Smooth muscle cell (in vitro differentiated cells): ENCODE measurements at regions not wholly inside any gene's neighbourhood (a gene's known extent, or its start where the extent isn't known, plus 50 kb on each side); places are given as distances from the start of the nearest gene placed in this dataset.

ENCODE experiments used
- DNase-seq: peaks from one replicate; lab custom pipeline; 2025; ENCODE audit not compliant: unreplicated experiment; lab: John Stamatoyannopoulos, UW
- H2AFZ ChIP-seq: fragments of 200-600 bp; sonication (generic); 2 replicates; pipeline ENCODE4 v1.6.0; 2016; ENCODE audit warnings: antibody characterized with exemption, low read depth, mild to moderate bottlenecking
- H3F3A ChIP-seq: fragments of 200-600 bp; sonication (generic); 2 replicates; pipeline ENCODE4 v1.6.0; 2017; ENCODE audit warnings: antibody characterized with exemption, low read depth
- H3K27ac ChIP-seq: fragments of 200-600 bp; sonication (generic); 2 replicates; pipeline ENCODE4 v1.5.1; 2016; ENCODE audit warnings: low read depth, mild to moderate bottlenecking
- H3K27me3 ChIP-seq: fragments of 200-600 bp; sonication (generic); 2 replicates; pipeline ENCODE4 v1.6.1; 2016; ENCODE audit warnings: low read depth, mild to moderate bottlenecking
- H3K36me3 ChIP-seq: fragments of 200-600 bp; sonication (generic); 2 replicates; pipeline ENCODE4 v1.5.1; 2016; ENCODE audit warnings: low read depth
- H3K4me1 ChIP-seq: fragments of 200-600 bp; sonication (generic); 2 replicates; pipeline ENCODE4 v1.5.1; 2016; ENCODE audit warnings: low read depth
- H3K4me2 ChIP-seq: fragments of 200-600 bp; sonication (generic); 2 replicates; pipeline ENCODE4 v1.6.0; 2016; ENCODE audit warnings: mild to moderate bottlenecking
- H3K4me3 ChIP-seq: fragments of 200-600 bp; sonication (generic); 2 replicates; pipeline ENCODE4 v1.5.1; 2016; ENCODE audit warnings: mild to moderate bottlenecking
- H3K79me2 ChIP-seq: fragments of 200-600 bp; sonication (generic); 2 replicates; pipeline ENCODE4 v1.6.0; 2016; ENCODE audit warnings: low read depth, mild to moderate bottlenecking
- H3K9ac ChIP-seq: fragments of 200-600 bp; sonication (generic); 2 replicates; pipeline ENCODE4 v1.6.0; 2016; ENCODE audit warnings: low read depth
- H3K9me3 ChIP-seq: fragments of 200-600 bp; sonication (generic); replicated peaks from 2 replicates; pipeline ENCODE4 v1.5.1; 2016; ENCODE audit warnings: low read depth
- H4K20me1 ChIP-seq: fragments of 200-600 bp; sonication (generic); 2 replicates; pipeline ENCODE4 v1.6.0; 2016; ENCODE audit warnings: low read depth
- CTCF ChIP-seq: fragments of 200-600 bp; sonication (generic); IDR thresholded peaks from 2 replicates; pipeline ENCODE4 v1.5.1; 2017; ENCODE audit warnings: borderline replicate concordance, mild to moderate bottlenecking, antibody characterized with exemption; ENCODE audit not compliant: insufficient read depth, poor library complexity, severe bottlenecking
- WGBS: methylation state at CpG from one replicate; pipeline ENCODE4 v1.1.7; 2016; ENCODE audit warnings: low lambda C conversion rate; 5-methylcytosine and 5-hydroxymethylcytosine counted together

GRCh38 chr6:81984599-81984998 lies 232.1 kb upstream of the TENT5A start:
- H3K79me2 ChIP-seq, result no peaks in the 10 kb centered on the region
- H3K4me3 ChIP-seq, result no peak overlapping the region
- H3K27me3 ChIP-seq, result no peaks in the 10 kb centered on the region
- no peaks in the 10 kb centered on the region for H4K20me1 ChIP-seq
- H3K4me1 ChIP-seq, result no peaks in the 10 kb centered on the region
- no peak for DNase-seq
- no peaks in the 10 kb centered on the region for H3K36me3 ChIP-seq
- no peak for TF ChIP-seq CTCF
- peaks cover 10% of the 10 kb centered on the region for H3K9me3 ChIP-seq
- H3K27ac ChIP-seq, result no peak overlapping the region
- no peak overlapping the region for H3K4me2 ChIP-seq
- WGBS, result 90% methylated on average over 1 of the region's 1 CpG
- H3K9ac ChIP-seq, result no peak overlapping the region
- H2AFZ ChIP-seq, result no peak overlapping the region
- H3F3A ChIP-seq, result no peaks in the 10 kb centered on the region

GRCh38 chr6:81981812-81982211 lies 229.3 kb upstream of the TENT5A start:
- TF ChIP-seq CTCF, result no peak
- Histone ChIP-seq H3K4me3 (no peak overlapping the region), H3K4me2 (no peak overlapping the region), H3K36me3 (peaks cover 3% of the 10 kb centered on the region), H3K79me2 (no peaks in the 10 kb centered on the region), H3K4me1 (no peaks in the 10 kb centered on the region), H3K27ac (no peak overlapping the region), H3K27me3 (no peaks in the 10 kb centered on the region), H3K9ac (no peak overlapping the region), H2AFZ (no peak overlapping the region), H4K20me1 (no peaks in the 10 kb centered on the region), H3F3A (no peaks in the 10 kb centered on the region), H3K9me3 (peaks cover 18% of the 10 kb centered on the region)
- DNase-seq, result no peak
- 81% methylated on average over 1 of the region's 1 CpG for WGBS

- Histone ChIP-seq H3K9ac (no peak overlapping the region), H2AFZ (no peak overlapping the region), H3K27me3 (no peaks in the 10 kb centered on the region), H4K20me1 (no peaks in the 10 kb centered on the region), H3K36me3 (peaks cover 3% of the 10 kb centered on the region), H3K27ac (no peak overlapping the region), H3K79me2 (no peaks in the 10 kb centered on the region), H3K4me2 (no peak overlapping the region), H3K4me1 (no peaks in the 10 kb centered on the region), H3F3A (no peaks in the 10 kb centered on the region), H3K9me3 (peaks cover 22% of the 10 kb centered on the region), H3K4me3 (no peak overlapping the region)
- DNase-seq, result no peak
- TF ChIP-seq CTCF, result no peak
- 89% methylated on average over 1 of the region's 1 CpG for WGBS
Observed at GRCh38 chr6:81979767-81980166, 227.3 kb upstream of the TENT5A start.

- no peak for DNase-seq
- TF ChIP-seq CTCF, result no peak
Observed at GRCh38 chr6:81979329-81979728, 226.8 kb upstream of the TENT5A start.

More at GRCh38 chr6:81979329-81979728, 226.8 kb upstream of the TENT5A start:
- Histone ChIP-seq H2AFZ (no peak overlapping the region), H3K9ac (no peak overlapping the region), H3K79me2 (no peaks in the 10 kb centered on the region), H3F3A (no peaks in the 10 kb centered on the region), H3K9me3 (peaks cover 23% of the 10 kb centered on the region), H3K4me2 (no peak overlapping the region), H3K27ac (no peak overlapping the region), H3K36me3 (peaks cover 3% of the 10 kb centered on the region), H3K4me3 (no peak overlapping the region), H4K20me1 (no peaks in the 10 kb centered on the region), H3K27me3 (no peaks in the 10 kb centered on the region), H3K4me1 (no peaks in the 10 kb centered on the region)
